GM18520 (cell line): ENCODE measurements at regions not wholly inside any gene's neighbourhood (a gene's known extent, or its start where the extent isn't known, plus 50 kb on each side); places are given as distances from the start of the nearest gene placed in this dataset.
A peak's percentile ranks its signal among the peaks of the same experiment; 100 is the strongest.
"Not testable (repeated sequence)": the region's sequence is repeated elsewhere in the genome, so short reads cannot be mapped to it uniquely, and the experiment has no call there.

Experiments used
- ATAC-seq: cut with Tn5 transposase; IDR thresholded peaks from one replicate; pipeline ENCODE4 v1.9.1; 2021; ENCODE audit not compliant: unreplicated experiment

DNA sequence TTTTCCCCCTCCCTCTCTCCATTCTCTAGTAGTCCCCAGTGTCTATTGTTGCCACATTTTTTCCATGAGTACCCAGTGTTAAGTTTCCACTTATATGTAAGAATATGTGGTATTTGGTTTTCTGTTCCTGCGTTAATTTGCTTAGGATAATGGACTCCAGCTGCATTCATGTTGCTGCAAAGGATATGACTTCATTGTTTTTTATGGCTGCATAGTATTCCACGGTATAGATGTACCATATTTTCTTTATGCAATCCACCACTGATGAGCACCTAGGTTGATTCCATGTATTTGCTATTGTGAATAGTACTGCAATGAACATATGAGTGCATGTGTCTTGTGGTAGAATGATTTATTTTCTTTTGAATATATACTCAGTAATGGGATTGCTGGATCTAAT, 77.4 kb upstream of the MEGF10 start:
- no peak for ATAC-seq

DNA sequence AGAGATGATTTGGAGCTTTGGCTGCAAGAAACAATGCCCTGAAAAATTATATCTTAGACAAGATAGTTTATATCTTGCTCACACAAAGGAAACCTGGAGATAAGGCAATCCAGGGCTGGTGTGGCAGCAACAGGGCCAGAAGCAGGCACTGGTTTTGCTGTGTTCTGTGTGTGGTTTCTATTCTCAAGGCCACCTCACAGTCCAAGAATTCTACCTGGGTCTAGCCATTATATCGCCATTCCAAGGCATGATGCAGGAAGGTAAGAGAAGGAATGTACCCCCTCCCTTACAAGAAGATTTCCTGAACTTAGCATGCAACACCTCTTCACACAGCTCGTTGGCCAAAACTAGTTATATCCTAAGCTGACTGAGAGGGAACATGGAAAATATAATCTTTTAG, 74.5 kb upstream of the MEGF10 start:
- ATAC-seq, result no peak

DNA sequence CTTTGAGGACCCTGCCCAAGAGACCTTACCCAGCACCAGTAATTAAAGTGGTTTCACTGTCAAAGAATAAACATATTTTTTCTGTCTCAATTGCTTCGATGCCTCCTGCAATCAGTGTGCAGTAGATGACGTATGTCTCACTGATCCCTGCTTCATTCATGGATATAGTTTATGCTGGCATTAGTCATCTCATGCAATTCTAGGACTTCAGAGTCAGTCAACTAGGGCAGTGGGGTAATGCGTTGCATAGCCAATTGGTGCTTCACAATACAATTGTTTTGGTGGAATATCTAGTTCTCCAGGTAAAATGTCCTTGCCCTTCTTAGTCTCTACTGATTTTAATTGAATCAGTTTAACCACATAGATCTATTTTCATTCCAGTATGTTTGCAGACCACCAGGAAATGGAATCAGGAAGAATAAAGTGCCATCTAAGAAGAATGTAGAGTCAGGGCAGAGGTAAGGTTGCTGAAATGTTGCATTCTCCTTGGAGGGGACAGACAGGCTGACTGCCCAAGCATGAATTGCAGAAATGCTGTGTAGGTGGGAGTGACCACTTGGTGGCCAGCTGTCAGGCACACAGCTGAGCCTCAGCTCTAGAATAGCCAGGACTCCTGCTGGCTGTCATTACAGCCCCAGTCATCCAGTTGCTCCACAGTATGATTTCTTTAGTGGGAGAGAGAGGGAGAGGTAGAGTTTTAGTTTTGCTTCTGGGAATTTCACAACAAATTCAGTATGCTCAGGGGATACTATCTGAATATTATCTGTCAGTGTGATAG, 73.5 kb upstream of the MEGF10 start:
- ATAC-seq, result no peak

DNA sequence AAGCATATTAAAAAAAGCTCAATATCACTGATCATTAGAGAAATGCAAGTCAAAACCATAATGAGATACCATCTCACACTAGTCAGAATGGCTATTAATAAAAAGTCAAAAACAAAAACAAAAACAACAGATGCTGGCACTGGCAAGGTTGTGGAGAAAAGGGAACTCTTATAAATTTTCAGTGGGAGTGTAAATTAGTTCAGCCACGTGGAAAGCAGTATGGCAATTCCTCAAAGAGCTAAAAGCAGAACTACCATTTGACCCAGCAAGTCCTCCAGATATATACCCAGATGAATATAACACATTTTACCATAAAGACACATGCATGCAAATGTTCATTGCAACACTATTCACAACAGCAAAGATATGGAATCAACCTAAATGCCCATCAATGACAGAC, 68.7 kb upstream of the MEGF10 start:
- ATAC-seq, result not testable (repeated sequence)

DNA sequence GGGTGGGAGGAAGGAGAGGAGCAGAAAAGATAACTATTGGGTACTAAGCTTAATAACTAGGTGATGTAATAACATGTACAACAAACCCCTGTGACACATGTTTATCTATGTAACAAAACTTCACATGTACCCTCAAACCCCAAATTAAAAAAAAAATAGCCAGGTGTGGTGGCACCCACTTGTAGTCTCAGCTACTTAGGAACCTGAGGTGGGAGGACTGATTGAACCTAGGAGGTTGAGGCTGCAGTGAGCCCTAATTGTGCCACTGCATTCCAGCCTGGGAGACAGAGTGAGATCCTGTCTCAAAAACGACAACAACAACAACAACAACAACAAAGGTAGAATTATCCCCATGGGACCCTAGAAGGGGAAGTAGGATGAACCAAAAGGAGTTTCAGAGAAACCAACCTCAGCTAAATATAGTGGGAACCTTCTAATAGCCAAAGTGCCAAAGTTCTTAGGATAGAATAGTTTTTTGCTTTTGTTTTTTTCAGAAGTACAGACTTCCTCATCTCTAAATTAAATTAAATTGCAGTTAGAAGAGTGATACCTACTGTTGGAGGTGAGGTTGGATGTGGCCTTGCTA, 67.9 kb upstream of the MEGF10 start:
- ATAC-seq, result not testable (repeated sequence)

DNA sequence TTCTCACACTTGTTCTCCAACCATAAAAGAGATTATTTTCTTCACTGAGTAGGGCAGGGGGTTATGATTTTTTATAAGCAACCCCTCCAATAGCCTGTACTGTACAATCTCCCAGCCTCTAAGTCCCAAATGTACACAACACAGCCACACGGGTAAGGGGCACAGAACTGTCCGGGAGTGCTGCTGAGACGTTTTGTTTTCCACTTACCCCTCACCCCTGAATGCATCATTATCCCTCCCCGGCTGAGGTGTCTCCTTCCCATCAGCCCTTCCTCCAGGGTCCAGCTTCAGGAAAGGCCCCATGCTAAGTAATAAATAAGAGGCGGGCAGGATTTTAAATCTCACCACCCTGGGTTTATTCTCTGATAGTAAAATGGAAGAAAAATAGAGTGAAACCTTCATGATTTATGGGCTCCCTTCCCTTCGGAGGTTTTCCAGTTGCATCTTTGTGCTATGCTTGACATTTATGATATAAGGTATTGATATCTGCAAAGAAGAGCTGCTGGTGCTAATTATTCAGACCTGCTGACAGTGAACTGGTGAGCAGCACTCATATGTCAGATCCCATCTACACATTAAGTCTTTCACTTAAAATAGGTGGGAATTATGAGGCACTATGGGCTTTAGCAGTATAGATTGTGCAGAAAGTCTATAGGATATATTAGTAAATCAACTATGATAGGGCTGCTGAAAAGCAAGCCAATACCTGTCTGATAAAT, 67.2 kb upstream of the MEGF10 start:
- no peak for ATAC-seq

DNA sequence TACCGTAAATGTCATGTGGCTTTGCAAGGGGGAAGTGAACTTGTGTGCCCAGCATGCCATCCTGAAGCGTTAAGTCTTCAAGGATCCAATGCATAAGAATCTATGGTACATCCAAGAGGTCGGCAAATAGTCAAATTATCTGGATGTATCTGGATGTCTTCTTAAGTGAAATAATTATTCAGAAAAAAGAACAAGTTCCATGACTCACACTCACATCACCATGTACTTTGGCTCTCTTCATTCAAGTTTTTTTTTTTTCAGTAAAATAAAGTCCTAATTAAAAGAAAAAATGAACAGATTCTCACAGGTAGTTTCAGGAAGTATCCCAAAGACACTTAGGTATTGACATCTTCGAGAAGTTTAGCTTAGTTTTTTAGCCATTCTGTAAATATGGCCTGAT, 62.7 kb upstream of the MEGF10 start:
- no peak for ATAC-seq

DNA sequence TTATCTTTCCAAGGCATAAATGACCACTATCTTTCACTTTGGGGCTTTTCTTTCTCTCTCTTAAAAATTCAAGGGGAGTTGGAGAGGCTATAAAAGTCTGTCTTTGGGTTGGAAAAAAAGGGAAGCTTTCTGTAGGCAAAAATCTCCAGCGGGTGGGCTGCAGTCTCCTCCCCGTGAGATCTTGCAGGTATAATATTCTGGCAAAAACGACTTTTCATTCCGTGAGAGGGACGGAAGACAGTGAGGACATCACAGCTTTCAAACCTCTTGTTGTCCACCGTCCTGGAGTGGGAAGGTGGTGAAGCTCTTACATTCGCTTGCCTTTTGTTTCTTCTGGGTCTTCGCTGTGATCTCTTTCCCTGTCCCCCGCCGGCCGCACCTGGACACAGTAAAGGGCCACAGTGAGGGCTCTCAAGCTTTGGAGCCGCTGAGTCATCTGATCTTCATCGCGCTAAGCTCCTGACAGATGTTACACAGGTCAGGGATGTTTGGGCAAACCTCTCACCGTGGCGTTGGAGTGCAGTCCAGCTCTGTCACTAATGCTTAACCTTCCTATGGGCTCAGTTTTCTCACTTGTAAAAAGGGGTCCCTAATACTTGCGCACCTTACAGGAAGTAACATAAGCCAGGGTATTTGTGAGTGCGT, 61.9 kb upstream of the MEGF10 start:
- ATAC-seq, result no peak

DNA sequence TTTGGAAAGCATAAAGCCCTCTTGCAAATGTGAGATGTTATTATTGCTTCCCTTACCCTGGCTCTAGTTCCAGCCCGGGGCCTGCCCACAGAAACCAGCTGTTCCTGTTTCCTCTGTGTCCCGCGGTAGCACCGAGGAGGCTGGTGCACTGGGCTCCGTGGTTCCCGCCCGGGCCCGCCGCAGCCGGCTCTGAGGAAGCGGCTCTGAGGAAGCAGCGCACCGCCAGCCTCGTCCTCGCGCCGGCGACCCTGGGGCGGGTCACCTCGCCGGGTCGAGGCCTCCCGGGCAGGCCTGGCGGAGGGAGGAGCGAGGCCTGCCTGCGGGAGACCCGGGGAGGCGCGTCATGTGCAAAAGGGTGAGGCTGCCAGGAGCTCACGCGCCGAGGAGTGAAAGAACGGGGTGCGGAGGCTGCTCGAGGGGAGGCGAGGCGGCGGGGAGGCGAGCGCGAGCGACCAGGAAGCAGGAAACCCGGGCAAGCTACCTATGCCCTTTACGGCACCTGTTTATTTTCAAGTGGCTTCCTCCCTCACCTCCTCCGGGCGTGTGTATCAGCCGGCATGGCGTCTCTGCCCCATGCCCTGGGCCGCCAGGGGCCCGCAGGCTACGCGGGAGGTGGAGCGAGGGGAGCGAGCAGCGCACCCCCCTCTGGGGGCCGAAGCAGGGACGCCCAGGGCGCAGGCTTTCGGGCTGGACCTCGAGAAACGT, 61.3 kb upstream of the MEGF10 start:
- peak; percentile 76 for ATAC-seq

DNA sequence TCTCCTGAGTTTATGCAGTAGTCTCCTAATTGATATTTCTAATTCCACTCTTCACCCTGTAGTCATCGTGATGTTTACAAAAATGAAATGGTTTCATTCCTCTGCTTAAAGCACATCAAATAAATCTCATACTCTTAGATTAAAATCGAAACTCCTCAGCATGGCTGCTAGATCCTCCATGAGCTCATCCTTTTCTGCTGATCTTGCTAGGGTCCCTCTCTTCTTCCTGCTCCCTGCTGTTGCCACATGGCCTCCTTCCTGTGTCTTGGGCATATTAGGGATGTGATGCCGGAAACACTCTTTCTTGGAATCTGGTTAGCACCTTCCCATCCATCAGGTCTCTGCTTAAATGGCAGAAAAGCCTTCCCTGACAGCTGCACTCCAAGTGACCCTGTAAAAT, 59.5 kb upstream of the MEGF10 start:
- ATAC-seq, result no peak

DNA sequence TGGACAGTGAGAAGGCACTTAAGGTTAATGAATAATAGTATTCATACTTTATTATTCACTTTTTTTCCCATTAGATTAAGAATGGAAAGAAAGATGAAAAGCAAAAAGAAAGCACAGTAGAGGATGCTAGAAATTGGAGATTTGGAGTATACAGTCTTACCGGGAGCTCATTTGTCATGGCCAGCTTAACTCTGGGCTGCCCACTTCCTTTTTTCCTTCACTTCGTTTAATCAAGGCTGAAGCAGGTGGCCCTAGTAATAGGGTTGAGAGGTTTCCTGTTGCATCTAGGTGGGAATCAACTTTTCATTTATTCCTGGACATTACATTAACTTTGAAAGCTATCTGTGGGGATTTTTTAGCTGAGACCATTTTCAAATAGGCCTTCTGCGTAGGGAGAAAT, 57.0 kb upstream of the MEGF10 start:
- ATAC-seq, result no peak

DNA sequence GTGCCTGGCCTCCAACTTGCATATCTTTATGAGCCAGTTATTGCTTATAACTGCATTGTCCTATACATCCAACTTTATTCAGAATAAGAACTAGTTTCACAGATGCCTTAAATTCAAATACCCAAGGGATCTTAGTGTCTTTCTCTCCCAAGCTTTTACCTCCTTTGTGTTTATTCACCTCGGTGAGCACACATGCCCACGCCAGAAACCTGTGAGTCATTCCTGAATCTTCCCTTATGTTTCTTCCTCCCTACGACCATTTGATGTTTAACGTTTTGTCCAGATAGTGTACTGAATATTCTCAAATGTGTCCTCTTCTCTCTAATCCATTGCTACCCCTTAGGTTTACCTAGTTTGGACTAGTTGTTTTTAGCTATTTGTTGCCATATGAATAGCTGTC, 55.5 kb upstream of the MEGF10 start:
- no peak for ATAC-seq

DNA sequence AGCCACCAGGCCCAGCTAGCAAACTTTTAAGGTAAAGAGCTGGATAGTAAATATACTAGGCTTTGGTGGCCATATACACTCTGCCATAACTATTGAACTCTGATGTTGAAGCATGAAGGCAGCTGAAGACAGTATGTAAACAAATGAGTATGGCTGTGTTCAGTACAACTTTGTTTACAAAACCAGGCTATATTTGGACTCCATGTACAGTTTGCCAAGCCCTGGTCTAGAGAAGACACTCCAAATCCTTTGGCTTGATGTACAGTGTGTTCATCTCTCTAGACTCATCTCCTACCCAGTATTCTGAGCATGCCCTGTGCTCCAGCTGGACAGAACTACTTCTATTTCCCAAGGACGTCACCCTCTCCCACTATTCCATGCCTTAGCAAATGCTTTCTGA, 54.3 kb upstream of the MEGF10 start:
- no peak for ATAC-seq
